Hematopoietic multipotent progenitor cell treated with erythropoietin and hydrocortisone succinate and interleukin-3 and kit ligand, for 4 days (in vitro differentiated cells): ENCODE measurements at regions not wholly inside any gene's neighbourhood (a gene's known extent, or its start where the extent isn't known, plus 50 kb on each side); places are given as distances from the start of the nearest gene placed in this dataset.
A peak's percentile ranks its signal among the peaks of the same experiment; 100 is the strongest.
"Not testable (repeated sequence)": the region's sequence is repeated elsewhere in the genome, so short reads cannot be mapped to it uniquely, and the experiment has no call there.

ENCODE experiments used
- DNase-seq: peaks from one replicate; pipeline ENCODE4 v3.0.0-alpha.2; 2015

DNA sequence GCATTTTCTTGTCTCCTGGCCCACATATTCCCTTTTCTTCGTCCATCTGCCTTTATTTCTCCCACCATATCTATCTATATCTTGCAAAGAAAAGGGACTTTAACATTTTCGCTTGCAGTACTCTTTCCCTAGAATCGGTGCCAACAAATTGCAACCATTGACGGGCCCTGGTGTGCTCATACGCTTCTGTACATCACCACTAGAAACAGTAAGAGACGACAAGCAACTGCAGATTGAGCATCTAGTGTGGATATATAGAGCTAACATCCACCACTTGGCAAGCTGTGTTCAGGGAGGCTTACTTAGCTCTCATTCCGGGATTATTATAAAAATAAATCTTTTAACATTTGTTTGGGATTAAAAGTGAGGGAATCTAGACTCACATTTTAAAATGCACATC is 230.8 kb upstream of the PKN2 start:
- DNase-seq: no peak

GRCh38 chr1:88454781-88455180 is 229.3 kb upstream of the PKN2 start:
- DNase-seq: no peak

- peak; percentile 18 for DNase-seq
Measured at GRCh38 chr1:88455621-88456256, 228.3 kb upstream of the PKN2 start.

DNA sequence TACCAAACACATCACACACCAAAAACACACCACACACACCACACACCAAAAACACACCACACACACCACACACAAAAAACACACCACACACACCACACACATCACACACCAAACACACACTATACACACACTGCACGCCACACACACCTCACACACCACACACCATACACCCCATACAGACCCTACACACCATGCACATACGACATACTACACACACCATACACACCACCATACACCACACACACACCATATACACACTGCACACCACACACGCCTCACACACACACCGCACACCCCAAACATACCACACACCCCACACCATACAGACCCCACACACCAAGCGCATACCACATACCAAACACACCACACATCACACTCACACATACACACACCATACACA is 226.9 kb upstream of the PKN2 start:
- no peak for DNase-seq

- DNase-seq: no peak
Measured at GRCh38 chr1:88461007-88461406, 223.1 kb upstream of the PKN2 start.

- DNase-seq: no peak
Measured at GRCh38 chr1:88462096-88462487, 222.0 kb upstream of the PKN2 start.

DNA sequence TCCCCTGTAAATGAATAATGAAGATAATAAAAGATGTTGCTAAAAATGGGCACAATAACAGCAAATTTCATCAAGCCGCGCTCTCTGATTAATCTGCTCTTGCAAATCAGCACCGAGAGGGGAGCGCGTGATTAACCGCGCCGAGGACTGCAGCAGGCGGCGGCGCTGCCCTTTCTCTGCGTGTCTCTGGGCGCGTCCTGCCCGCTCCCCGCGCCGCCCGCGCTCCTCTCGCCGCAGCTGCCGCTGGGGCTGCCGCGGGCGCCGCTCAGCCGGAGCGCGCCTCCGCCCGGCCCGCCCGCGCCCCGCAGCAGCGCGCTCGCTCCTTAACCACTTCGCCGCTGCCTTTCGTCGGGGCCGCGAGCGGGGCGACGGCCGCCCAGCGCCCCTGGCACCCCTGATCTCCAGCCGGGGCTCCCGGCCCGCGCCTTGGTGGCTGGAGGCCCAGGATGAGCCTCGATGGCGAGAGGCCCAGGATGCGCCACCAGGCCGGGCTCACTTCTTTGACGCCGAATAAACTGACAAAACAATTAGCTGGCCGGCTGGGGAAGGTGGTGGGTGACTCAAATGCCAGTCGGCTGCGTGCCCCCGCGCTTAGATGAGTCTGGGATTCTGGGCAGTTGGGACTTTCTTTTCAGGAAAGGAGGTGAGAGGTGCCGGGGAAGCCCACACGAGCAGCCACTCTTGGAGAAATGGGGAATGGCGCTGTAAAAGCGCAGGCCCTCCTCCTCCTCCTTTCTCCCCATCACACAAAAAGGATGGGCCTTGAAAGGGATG is 221.4 kb upstream of the PKN2 start:
- DNase-seq: peak; percentile 59

DNA sequence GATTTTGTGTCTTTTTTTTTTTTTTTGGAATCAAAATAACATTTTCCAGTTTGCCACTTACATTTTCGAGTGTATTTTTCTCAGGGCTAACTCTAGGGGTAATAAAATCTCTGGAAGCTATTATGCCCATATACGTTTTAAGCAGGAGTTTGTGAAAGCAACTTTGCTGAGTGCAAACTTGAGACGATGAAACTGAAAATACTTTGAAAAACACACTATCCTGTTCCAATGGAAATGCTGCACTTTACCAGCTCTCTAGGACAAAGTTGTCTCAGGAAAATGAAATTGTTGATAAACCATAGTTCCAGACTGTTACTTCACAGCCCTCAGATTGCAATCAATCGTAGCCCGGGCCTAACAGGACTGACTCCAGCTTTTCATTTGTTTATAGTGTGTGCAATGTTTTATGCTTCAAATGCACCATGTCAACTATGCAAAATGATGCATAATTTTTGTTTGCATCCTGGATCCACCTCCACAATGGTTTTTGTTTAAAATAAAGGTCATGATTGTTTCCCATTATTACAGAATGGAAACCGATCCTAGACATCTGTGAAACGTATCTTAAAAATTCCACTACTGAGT is 220.6 kb upstream of the PKN2 start:
- no peak for DNase-seq

DNA sequence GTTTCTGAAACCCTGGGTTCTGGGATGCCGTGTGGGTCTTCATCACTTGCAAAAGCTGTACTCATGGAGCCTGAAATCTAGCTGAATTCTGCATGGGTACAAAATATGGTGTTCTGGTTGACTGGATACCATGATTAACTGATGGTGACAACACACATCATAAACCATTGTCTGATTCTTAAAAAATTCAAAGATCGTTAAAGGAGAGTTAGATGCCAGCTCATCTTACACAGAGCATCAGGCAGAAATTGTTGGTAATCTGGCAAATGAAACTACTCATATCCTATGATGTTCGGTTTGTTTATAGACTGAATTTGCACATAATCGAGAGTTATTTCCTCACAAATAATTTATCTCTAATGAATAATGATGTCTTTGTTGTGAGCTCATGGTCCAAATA is 218.1 kb upstream of the PKN2 start:
- DNase-seq: no peak

- no peak for DNase-seq
Measured at GRCh38 chr1:88466899-88467580, 217.0 kb upstream of the PKN2 start.

DNA sequence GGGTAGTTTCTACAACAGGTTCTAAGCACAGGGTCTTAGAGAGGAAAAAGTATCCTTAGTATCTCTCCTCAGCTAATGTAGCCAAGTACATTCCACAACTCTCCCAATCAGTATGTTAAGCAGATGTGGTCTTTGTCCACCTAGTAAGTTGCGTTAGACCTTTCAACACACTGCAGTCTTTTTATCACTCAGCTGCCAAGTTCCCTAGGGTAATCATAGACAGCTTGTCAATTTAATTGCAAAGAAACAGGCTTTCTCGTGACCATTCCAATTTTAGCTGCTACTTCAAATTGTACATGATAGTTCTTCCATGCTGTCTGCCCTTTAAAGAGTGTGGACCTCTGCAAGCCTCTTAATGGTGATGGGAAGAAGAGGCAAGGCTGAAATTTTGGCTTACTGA is 211.8 kb upstream of the PKN2 start:
- DNase-seq: no peak

- no peak for DNase-seq
Measured at GRCh38 chr1:88472714-88473113, 211.4 kb upstream of the PKN2 start.

DNA sequence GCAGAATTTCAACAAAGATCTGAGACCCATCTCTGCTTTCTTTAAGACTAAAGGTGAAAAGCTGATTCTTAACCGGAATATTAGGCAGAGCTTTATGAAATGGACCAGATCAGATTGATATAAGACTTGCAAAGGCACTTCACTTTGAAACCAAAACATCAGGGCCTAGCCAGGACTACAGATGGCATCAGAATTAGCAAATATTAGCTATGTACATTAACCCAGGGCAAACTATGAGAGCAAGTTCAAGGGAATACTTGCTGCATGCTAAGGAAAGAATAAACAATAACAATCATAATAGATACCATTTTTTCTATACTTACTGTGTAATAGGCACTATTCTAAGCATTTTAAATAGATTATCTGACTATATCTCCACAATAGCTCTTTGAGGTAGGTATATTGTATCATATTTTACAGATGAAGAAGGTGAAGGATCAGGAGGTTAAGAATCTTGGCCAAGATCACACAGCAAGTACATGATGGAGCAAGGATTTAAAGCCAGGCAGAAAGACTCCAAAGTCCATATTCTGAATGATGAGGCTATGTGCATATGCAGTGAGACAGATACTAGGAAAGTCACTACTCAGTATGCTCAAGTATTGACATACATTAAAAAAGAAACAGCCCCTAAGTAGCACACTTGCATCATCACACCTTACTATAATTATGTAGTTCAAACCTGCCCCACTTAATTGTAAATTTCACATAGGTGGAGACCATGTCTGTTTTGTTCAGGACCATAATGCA is 209.3 kb upstream of the PKN2 start:
- no peak for DNase-seq

DNA sequence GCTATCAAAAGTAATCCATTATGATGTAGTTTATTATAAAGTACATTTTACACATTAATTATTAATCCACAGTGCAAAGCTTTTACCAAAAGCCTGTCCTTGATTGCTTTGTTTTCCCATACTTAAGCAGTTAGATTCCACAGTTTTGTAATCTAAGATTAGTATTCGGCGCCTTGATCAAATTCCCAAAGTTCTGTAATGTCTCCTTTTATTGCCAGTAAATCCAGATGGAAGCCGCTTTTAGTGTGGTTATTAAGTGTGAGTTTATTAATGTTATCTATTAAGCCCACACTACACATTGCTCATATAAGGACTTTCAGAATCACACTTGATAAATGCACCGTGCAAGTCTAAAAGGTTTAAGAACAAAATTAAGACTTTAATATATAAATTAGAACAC is 199.2 kb upstream of the PKN2 start:
- DNase-seq: no peak

- no peak for DNase-seq
Measured at GRCh38 chr1:88488237-88488636, 195.8 kb upstream of the PKN2 start.

DNA sequence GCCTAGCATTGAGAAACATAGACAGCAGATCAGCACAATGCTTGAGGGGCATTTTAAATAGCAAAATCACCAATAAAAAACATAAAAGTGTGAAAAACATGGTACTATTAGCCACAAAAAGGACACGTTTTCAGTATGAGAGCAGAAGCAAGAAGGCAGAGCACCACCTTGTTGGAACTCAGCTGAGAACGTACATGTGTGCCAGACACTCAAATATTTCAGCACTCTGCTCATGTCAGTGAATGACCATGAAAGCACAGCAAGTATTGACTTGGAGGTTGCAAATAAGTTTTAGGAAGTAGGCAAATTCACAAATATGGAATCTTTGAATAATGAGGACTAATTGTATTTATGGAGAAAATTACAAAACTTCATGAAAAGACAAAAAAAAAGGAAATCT is 193.4 kb upstream of the PKN2 start:
- DNase-seq: no peak

- no peak for DNase-seq
Measured at GRCh38 chr1:88499671-88500070, 184.4 kb upstream of the PKN2 start.

GRCh38 chr1:88502886-88503285 is 181.2 kb upstream of the PKN2 start:
- DNase-seq: no peak

- no peak for DNase-seq
Measured at GRCh38 chr1:88503646-88504045, 180.4 kb upstream of the PKN2 start.

GRCh38 chr1:88504601-88505000 is 179.5 kb upstream of the PKN2 start:
- no peak for DNase-seq

DNA sequence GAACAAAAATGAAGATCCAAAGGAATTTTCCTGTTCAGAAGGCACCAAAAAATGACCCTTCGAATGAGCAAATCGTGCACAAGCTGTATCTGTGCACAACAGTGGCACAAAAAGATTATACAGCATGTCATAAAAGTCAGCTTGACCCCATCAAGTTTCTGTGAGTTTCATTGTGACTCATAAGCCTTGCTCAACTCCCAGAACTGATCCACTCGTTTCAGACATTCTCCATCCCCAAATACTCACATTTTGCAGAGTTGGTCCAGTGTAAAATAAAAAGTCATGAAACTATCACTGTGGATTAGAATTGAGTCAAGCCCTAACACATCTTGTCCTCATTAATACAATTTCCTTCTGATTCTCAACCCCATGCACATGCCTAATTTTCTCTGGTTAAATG is 174.7 kb upstream of the PKN2 start:
- DNase-seq: no peak

- no peak for DNase-seq
Measured at GRCh38 chr1:88514544-88515060, 169.5 kb upstream of the PKN2 start.

- not testable (repeated sequence) for DNase-seq
Measured at GRCh38 chr1:88517499-88517898, 166.6 kb upstream of the PKN2 start.
